ENCODE measurements at regions not wholly inside any gene's neighbourhood (a gene's known extent, or its start where the extent isn't known, plus 50 kb on each side); places are given as distances from the start of the nearest gene placed in this dataset.

DNA sequence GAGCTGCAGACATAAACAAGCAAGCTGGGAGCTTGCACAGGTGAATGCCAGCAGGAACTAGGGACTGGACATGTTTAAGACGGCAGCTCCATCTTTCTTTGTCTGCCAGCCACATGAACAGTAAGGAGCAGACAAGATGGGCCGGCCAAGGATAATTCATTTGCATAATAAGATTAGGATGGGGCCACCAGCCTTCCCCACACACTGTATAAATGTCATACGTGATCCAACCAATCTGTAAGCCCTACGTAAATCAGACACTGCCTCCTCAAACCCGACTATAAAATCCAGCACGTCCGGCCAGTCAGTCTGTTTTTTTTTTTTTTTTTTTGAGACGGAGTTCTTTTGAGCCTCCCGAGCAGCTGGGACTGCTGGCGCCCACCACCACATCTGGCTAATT, 75.6 kb upstream of the BOD1L1 start:
- no peak overlapping the region for H3K9ac ChIP-seq (ENCODE audit: insufficient read length, low read depth)
- H3K27me3 ChIP-seq (ENCODE audit: insufficient read depth, insufficient read length), result no peaks in the 10 kb centered on the region
- no peak for DNase-seq (ENCODE audit: low read depth, low spot score)
- H3K36me3 ChIP-seq (ENCODE audit: insufficient read depth, insufficient read length, low read length), result no peaks in the 10 kb centered on the region
- H3K9me3 ChIP-seq (ENCODE audit: insufficient read depth, low read length), result no peaks in the 10 kb centered on the region
- no peak overlapping the region for H3K4me3 ChIP-seq (ENCODE audit: insufficient read length, low read depth)
- no peak for TF ChIP-seq SUZ12 (IDR thresholded peaks at IDR 0.05; ENCODE audit: extremely low read depth, insufficient read depth, insufficient read length)
- no peak for TF ChIP-seq ZNF274 (IDR thresholded peaks at IDR 0.05; ENCODE audit: low read depth, low read length)
- no peak for TF ChIP-seq YY1 (IDR thresholded peaks at IDR 0.05; ENCODE audit: insufficient read depth, insufficient read length)
- no peaks in the 10 kb centered on the region for H3K4me1 ChIP-seq (ENCODE audit: insufficient read depth, insufficient read length)

DNA sequence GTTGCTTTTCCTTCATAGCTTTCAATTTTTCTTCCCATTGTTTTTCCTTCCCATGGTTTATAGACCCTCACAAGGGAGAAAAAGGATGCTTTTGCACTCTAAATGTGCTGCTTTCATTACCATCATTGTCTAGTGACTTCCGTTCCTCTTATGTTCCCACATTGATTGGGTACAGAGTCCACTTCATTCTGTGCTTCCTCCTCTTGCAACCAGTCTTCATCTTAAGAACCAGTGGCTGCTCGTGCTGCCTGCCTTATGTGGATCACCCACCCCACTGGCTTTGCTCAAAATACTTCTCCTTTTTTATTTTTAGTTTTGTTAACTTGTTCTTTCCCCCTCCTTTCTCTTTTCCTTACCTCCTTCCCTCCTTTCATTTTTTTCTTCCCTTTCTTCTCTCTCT, 76.5 kb upstream of the BOD1L1 start:
- Histone ChIP-seq H3K9me3 (ENCODE audit: insufficient read depth, low read length) (no peaks in the 10 kb centered on the region), H3K4me1 (ENCODE audit: insufficient read depth, insufficient read length) (no peaks in the 10 kb centered on the region), H3K4me3 (ENCODE audit: insufficient read length, low read depth) (no peak overlapping the region), H3K36me3 (ENCODE audit: insufficient read depth, insufficient read length, low read length) (no peaks in the 10 kb centered on the region), H3K27me3 (ENCODE audit: insufficient read depth, insufficient read length) (no peaks in the 10 kb centered on the region), H3K9ac (ENCODE audit: insufficient read length, low read depth) (no peak overlapping the region)
- TF ChIP-seq YY1 (IDR thresholded peaks at IDR 0.05; ENCODE audit: insufficient read depth, insufficient read length), result no peak
- TF ChIP-seq SUZ12 (IDR thresholded peaks at IDR 0.05; ENCODE audit: extremely low read depth, insufficient read depth, insufficient read length), result no peak
- TF ChIP-seq ZNF274 (IDR thresholded peaks at IDR 0.05; ENCODE audit: low read depth, low read length), result no peak
- DNase-seq (ENCODE audit: low read depth, low spot score), result no peak

DNA sequence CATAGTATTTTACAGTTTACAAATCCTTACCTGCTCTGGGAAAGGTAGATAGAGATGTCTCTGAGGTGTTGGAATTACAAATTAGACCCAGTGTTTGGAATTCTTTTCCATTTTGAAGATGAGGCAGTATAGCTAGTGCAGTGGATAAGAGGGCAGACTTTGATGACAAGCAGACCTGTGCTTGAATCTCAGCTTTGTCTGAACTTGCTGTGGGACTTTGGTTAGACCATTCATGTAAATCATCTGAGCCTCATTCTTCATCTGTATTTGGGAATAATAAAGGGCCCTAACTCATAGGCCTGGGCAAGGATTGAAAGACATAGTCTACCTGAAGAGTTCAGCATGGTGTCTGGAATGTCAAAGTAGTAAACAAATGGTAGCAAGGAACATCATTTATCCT, 77.2 kb upstream of the BOD1L1 start:
- Histone ChIP-seq H3K4me3 (ENCODE audit: insufficient read length, low read depth) (no peak overlapping the region), H3K9me3 (ENCODE audit: insufficient read depth, low read length) (no peaks in the 10 kb centered on the region), H3K36me3 (ENCODE audit: insufficient read depth, insufficient read length, low read length) (no peaks in the 10 kb centered on the region), H3K27me3 (ENCODE audit: insufficient read depth, insufficient read length) (no peaks in the 10 kb centered on the region), H3K4me1 (ENCODE audit: insufficient read depth, insufficient read length) (no peaks in the 10 kb centered on the region), H3K9ac (ENCODE audit: insufficient read length, low read depth) (no peak overlapping the region)
- TF ChIP-seq ZNF274 (IDR thresholded peaks at IDR 0.05; ENCODE audit: low read depth, low read length) (no peak), SUZ12 (IDR thresholded peaks at IDR 0.05; ENCODE audit: extremely low read depth, insufficient read depth, insufficient read length) (no peak), YY1 (IDR thresholded peaks at IDR 0.05; ENCODE audit: insufficient read depth, insufficient read length) (no peak)
- DNase-seq (ENCODE audit: low read depth, low spot score), result no peak

DNA sequence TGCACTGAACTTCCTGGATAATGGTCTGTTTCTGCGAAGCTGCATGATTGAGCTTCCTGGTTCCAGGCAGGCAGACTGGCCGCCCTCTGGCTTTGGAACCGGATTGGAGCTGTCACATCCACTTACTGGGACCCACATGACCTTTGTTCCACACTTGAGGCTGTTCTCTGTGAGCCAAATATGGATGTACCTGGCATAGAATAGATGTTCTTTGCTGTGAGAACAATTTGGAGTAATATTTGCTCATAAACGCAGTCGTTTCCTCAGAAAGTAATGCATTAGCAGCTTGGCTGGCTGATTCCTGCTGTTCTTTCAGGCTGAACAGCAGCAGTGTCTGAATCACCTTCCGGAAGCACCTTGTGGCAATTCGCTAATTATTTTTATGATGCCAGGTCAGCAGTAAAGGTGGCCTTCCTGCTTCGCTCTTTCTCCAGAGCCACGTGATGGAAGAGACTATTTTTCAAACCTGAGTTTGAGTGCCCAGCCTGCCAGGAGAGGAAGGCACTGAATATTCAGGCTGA, 78.1 kb upstream of the BOD1L1 start:
- Histone ChIP-seq H3K27me3 (ENCODE audit: insufficient read depth, insufficient read length) (no peaks in the 10 kb centered on the region), H3K4me3 (ENCODE audit: insufficient read length, low read depth) (no peak overlapping the region), H3K4me1 (ENCODE audit: insufficient read depth, insufficient read length) (no peaks in the 10 kb centered on the region), H3K36me3 (ENCODE audit: insufficient read depth, insufficient read length, low read length) (no peaks in the 10 kb centered on the region), H3K9me3 (ENCODE audit: insufficient read depth, low read length) (no peaks in the 10 kb centered on the region), H3K9ac (ENCODE audit: insufficient read length, low read depth) (no peak overlapping the region)
- no peak for TF ChIP-seq ZNF274 (IDR thresholded peaks at IDR 0.05; ENCODE audit: low read depth, low read length)
- DNase-seq (ENCODE audit: low read depth, low spot score), result no peak

DNA sequence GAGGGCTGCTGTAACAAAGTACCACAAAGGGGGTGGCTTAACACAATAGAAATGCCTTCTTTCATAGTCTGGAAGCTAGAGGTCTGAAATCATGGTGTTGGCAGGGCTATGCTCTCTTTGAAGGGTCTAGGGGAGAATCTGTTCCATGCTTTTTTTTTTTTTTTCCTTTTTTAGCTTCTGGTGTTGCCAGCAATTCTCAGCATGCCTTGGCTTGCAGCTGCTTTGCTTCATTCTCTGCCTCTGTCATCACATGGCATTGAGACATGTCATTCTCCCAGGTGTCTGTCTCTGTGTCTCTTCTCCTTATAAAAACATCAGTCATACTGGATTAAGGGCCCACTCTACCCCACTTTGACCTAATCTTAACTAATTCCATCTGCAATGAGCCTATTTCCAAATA, 78.6 kb upstream of the BOD1L1 start:
- no peaks in the 10 kb centered on the region for H3K4me1 ChIP-seq (ENCODE audit: insufficient read depth, insufficient read length)
- no peak for DNase-seq (ENCODE audit: low read depth, low spot score)
- no peaks in the 10 kb centered on the region for H3K27me3 ChIP-seq (ENCODE audit: insufficient read depth, insufficient read length)
- TF ChIP-seq SUZ12 (IDR thresholded peaks at IDR 0.05; ENCODE audit: extremely low read depth, insufficient read depth, insufficient read length) (no peak), ZNF274 (IDR thresholded peaks at IDR 0.05; ENCODE audit: low read depth, low read length) (no peak), YY1 (IDR thresholded peaks at IDR 0.05; ENCODE audit: insufficient read depth, insufficient read length) (no peak)
- no peaks in the 10 kb centered on the region for H3K9me3 ChIP-seq (ENCODE audit: insufficient read depth, low read length)
- no peaks in the 10 kb centered on the region for H3K36me3 ChIP-seq (ENCODE audit: insufficient read depth, insufficient read length, low read length)
- no peak overlapping the region for H3K9ac ChIP-seq (ENCODE audit: insufficient read length, low read depth)
- H3K4me3 ChIP-seq (ENCODE audit: insufficient read length, low read depth), result no peak overlapping the region

DNA sequence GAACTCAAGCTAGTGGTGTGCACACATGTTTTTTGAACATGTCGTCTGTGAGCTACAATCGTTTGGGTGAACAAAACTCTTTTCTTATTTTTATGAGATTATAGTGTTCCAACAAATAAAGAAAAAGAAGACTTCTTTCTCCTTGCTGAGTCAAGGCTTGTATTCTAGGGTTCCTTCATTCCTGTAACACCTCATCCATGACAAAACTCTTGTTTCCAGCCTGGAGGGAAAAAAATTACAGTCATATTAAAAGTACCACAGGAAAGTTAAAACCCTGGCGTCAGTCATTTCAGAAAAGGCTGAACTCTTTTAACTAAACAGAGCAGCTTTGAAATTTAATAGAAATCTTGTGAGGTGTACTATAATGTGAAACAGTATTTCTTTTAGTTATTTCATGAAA, 79.2 kb upstream of the BOD1L1 start:
- no peak overlapping the region for H3K4me3 ChIP-seq (ENCODE audit: insufficient read length, low read depth)
- H3K27me3 ChIP-seq (ENCODE audit: insufficient read depth, insufficient read length), result no peaks in the 10 kb centered on the region
- TF ChIP-seq SUZ12 (IDR thresholded peaks at IDR 0.05; ENCODE audit: extremely low read depth, insufficient read depth, insufficient read length) (no peak), YY1 (IDR thresholded peaks at IDR 0.05; ENCODE audit: insufficient read depth, insufficient read length) (no peak), ZNF274 (IDR thresholded peaks at IDR 0.05; ENCODE audit: low read depth, low read length) (no peak)
- no peaks in the 10 kb centered on the region for H3K4me1 ChIP-seq (ENCODE audit: insufficient read depth, insufficient read length)
- no peak for DNase-seq (ENCODE audit: low read depth, low spot score)
- no peak overlapping the region for H3K9ac ChIP-seq (ENCODE audit: insufficient read length, low read depth)
- no peaks in the 10 kb centered on the region for H3K36me3 ChIP-seq (ENCODE audit: insufficient read depth, insufficient read length, low read length)
- H3K9me3 ChIP-seq (ENCODE audit: insufficient read depth, low read length), result no peaks in the 10 kb centered on the region

DNA sequence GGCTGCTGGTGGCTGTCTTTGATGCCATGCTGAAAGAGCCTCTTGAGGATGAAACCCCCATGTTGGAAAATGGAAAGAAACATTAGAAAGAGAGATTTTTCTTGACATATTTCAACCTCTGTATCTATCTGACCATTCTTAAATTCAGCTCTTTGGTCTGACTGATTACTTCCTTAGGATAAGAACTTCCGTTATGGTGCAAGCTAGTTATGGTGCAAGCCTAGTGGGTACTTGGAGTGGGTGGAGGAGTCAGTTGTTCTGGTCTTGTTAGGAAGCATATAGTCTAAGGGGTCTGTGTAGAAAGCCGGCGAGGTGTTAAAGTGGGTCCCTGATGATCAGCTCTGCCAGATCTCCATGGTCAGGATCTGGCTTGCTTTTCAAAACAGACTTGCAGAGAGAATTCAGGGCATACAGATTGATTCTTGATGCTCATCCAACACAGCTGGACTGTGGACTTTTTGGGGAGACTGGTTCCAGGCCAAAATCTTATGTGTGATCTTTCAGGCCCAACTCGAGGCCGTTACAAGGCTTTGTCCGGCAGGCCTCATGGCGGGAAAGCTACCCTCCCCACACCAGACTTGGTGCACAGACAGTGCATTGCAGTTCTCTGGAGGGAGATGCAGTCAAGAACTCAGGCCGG, 82.8 kb upstream of the BOD1L1 start:
- no peak overlapping the region for H3K9ac ChIP-seq (ENCODE audit: insufficient read length, low read depth)
- no peaks in the 10 kb centered on the region for H3K36me3 ChIP-seq (ENCODE audit: insufficient read depth, insufficient read length, low read length)
- H3K4me1 ChIP-seq (ENCODE audit: insufficient read depth, insufficient read length), result no peaks in the 10 kb centered on the region
- no peak overlapping the region for H3K4me3 ChIP-seq (ENCODE audit: insufficient read length, low read depth)
- H3K27me3 ChIP-seq (ENCODE audit: insufficient read depth, insufficient read length), result no peaks in the 10 kb centered on the region
- DNase-seq (ENCODE audit: low read depth, low spot score), result no peak
- H3K9me3 ChIP-seq (ENCODE audit: insufficient read depth, low read length), result no peaks in the 10 kb centered on the region
- no peak for TF ChIP-seq ZNF274 (IDR thresholded peaks at IDR 0.05; ENCODE audit: low read depth, low read length)
- no peak for TF ChIP-seq SUZ12 (IDR thresholded peaks at IDR 0.05; ENCODE audit: extremely low read depth, insufficient read depth, insufficient read length)
- TF ChIP-seq YY1 (IDR thresholded peaks at IDR 0.05; ENCODE audit: insufficient read depth, insufficient read length), result no peak

All from NT2/D1 (cell line).